ENCODE measurements at regions not wholly inside any gene's neighbourhood (a gene's known extent, or its start where the extent isn't known, plus 50 kb on each side); places are given as distances from the start of the nearest gene placed in this dataset.

DNA sequence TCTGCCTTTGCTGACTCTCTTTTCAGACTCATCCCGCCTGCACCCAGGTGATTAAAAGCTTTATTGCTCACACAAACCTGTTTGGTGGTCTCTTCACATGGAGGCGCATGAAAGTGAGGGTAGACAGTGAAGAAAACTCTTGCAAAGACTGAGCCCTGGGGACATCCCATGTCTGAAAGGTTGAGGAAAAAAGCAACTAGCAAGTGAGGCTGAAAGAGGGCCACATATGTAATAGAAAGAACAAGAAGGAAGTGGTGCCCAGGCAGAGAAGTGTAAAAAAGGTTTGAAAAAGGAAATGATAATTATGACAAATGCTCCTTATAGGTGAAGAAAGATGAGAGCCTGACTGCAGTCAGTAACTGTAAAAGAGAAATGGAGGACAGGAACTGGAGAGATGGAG, 115.9 kb upstream of the NEK7 start:
- DNase-seq: no peak

DNA sequence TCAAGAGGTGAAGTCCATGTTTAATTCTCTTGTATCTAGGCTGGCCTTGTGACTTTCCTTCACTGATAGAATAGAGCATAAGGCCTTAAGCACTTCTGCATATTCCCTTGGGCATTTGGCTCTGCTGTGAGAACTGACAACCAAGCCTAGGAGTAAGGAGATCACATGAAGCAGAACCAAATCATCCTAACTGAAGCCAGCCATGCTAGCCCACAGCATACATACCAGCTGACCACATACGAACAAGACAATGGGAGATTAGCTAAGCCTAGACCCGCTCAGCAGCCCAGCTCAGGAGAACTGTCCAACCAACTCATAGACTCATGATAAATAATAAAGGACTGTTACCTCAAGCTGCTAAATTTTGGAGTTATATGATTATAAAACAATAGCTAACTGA, 114.6 kb upstream of the NEK7 start:
- no peak for DNase-seq

DNA sequence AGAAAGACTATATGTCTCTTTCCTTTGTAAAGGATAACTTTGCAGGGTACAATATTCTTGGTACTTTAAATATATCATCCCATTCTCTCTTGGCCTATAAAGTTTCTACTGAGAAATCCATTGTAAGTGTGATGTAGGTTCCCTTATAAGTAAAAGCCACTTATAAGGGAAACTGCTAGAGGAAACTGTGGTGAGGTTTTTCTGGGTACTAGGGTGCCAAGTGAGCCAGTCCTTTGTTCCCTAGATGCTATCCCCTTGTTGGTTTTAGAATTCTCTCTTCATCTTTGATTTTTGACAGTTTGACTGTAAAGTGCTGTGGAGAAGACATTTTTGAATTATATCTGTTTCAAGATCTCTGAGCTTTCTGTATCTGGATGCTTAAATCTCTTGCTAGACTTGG, 108.9 kb upstream of the NEK7 start:
- DNase-seq: no peak

DNA sequence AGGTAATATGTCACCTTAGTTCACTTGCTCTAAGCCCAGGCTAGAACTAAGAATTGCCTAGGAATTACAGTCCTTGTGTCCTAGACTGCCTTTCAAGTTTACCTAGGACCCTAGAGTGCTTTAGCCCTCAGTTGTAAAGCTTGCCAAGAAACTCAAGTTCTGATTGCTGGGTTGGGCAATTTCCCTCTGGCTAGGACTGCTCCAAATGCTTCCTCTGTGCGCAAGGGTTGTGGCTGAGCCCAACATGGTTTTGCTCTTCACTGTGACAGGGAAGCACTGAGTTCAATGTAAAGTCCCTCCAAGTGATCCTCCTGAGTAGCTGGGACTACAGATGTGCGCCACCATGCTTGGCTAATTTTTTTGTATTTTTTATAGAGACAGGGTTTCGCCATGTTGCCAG, 102.3 kb upstream of the NEK7 start:
- no peak for DNase-seq

DNA sequence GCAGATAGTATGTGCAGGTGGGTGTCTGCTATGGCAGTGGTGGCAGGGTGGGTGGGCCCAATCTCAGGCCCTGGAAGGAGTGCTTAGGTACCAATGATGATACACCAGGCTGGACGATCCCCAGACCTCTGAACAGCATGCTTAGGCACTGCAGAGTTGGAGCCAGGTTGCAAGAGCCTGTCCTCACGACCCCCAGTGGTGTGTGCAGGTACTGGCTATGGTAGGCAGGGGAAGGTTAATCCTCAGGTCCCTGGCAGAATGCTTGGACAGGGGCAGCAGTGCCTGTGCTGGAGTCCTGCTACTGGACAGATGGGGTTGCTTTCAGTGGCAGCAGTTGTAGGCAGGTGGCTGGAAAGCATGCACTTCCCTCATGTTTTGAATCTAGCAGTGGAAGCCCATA, 100.5 kb upstream of the NEK7 start:
- DNase-seq: no peak

DNA sequence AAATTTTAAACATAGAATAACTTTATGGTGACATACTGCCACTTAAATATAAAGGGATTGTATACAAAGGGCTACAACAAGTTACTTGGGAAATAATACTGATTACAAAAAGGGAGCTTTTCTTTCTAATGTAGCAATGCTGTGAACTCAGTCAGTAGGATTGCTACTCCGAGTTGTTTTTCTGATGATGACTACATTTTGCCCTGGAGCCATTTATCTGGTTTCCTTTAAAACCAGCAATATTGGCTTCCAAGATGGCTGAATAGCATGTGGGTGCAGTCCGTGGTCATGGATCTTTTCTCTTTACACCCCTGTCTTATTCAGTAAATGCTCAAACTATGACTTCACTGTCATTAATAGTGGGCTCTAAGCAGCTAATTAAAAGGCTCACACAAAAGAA, 92.6 kb upstream of the NEK7 start:
- DNase-seq: no peak

DNA sequence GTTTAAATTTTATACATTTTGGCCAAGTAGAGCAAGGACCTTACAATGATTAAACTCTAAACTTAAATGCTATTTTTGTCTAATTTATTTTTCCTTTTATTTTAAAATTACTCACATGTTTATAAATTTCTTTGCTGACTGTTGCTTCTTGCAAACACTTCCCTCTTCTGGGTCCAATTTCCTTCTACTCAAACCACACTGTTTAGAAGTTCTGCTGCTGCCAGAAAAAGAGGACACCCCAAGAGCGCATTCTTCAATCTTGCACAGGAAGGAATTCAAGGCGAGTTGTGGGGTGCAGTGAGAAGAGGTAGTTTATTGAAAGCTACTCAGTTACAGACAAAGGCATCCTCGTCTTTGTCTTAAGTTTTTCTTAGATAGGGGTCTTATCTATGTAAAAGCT, 88.5 kb upstream of the NEK7 start:
- no peak for DNase-seq

DNA sequence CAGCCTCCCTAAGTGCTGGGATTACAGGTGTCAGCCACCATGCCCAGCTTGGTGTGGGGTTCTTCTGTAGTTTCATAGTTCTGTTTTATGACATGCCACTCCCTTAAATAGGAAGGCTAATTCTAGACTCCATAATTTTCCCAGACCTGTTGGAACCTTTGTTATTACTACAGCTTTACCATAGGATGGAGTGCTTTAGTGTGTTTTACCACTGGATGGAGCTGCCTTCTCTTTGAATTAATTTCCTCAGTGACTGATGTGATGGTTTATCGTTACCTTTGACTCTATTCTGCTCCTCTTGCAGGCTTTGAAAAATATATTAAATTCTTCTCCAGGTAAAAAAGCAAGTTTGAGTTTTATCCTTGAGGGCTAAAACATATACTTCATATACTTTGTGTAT, 84.6 kb upstream of the NEK7 start:
- DNase-seq: no peak

DNA sequence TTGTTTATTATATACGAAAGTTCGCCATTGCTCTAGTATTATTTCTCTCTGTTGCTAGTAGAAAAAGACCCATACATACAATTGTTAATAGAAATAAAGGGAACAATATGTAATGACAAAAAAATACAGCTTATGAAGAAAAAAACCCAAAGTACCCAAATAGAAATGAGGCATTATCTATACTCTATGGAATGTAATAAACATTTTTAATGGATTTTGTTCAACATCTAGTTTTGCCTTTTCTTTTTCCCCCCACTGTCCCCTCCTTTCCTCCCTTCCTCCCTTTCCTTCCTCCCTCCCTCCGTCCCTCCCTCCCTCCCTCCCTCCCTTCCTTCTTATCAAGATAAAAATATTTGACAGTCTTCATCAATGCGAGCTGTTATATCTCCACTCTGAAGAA, 81.5 kb upstream of the NEK7 start:
- DNase-seq: no peak

DNA sequence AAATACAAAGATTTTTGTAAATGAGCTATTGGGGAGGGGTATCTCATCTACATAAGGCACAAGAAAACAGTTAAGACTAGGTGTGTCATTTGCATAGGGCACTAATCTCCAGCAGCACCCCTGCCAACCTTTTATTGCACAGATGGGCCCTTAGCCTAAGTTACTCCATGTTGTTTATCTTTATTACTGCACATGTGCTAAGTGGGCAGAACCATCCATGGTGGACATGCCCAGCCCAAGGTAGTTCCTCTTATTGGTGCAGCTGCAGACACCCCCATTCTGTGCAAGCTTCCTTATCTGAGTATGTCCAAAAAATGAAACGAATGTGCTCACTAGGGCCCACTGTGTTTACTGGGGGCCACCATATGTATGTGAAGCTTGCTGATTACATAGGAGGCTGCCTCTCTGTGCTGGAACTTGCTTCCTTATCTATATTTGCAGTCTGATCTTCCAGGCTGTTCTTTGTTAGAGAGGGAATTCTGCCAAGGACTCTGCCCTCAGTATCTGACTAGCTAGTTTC, 77.3 kb upstream of the NEK7 start:
- no peak for DNase-seq

DNA sequence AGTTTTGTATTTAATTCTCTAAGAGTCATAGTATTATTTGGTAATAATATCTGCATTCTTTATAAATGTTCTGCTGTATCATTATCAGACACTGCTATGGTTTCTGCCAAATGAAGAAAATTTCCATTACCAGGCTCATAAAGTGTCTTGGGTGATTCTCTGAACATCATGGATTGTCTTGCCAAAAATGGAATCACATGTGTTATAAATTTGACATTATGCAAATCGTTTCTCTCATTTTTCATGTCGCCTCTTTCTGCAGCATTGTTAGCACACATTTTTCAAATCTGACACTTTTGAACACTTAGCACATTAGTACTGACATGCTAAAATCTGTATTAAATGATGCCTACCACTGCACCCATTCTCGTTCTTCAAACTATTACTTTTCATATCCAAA, 74.2 kb upstream of the NEK7 start:
- DNase-seq: no peak

DNA sequence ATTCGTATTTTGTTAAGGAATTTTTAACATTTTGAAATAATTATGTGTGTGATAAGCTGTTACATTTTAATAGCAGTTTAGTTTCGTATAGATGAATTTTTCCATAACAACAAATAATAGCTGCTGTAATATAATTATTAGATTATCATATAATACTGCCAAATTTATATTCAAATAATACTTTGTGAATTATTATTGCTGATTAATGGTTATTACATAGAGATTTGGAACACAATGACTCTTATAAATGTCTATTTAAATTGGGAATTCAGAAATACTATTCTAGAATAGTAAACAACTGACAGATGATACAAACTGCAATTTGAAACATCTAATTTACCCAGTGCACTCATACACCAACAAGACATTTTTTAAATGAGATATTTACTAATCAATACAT, 73.2 kb upstream of the NEK7 start:
- DNase-seq: no peak

DNA sequence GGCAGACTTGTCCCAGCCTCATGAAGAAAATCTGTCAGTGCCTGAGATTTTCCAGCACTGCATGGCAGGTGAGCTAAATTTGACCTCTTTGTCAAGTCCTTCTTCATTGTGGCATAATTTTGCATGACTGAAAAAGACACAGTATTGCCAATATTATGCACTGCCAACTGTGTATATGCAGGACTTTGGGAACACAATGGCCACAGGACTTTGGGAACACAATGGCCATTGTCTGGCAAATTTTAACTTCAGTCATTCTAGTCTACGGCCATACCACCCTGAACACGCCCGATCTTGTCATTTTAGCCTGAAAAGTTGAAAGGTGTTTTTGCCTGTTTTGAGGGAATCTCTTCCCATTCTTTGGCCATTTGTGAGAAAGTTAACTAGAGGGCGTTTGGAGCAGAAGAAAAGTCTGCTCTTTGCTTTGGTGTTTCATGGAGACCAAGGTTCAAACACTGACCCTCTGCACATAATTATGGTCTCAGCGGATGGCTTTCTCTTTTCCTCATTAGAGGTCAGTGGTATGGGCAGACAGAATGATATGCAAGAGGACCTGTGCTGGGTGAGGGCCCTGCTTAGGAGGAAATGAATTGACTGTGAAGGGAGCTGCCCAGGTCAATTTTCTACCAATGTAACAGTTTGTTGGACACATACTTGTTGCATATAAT, 72.4 kb upstream of the NEK7 start:
- DNase-seq: no peak

DNA sequence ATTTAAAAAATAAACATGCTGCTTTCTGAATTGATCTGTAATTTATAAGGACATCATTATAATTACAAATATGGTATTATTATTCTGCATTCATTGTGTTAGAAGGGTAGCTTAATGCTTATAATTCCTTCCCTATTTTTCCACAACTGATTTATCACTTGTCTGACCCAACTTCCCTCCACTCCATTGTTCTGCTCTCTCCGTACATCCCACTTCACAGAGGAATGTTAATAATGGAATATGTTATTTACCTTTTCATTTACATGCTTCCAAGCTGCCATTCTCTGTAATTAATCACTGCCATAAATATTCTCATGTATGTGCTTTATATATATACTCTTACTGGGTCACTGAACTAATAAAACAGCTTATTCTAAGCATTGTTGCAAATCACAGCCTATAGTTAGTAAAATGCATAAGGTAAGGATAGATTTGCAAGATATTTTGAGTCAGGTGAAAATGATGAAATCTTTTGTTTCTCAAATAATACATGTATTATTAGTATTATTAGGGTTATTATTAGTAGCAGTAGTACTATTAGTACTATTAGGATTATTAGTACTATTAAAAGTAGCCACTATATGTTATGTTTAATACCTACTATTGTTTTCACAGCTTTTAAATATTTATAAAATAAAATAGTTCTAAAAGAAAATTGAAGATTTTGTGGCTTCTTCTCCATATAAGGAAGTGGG, 70.6 kb upstream of the NEK7 start:
- DNase-seq: no peak

DNA sequence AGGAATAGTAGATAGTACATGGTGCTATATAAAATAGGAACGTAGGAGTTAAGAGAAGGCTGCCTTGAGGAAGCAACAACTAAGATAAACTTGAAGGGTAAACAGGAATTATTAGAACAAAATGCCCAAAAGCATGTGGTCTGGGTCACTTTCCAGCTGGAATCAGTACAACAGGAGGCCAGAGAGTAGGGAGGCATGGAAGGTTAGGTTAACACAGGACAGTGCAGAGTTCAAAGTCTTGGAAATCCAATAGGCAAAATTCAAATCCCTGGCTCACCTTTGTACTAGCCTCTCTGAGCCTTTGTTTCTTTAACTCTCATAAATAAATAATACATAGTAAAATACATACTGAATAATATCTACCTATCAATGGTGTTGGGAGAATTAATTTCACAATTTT, 69.0 kb upstream of the NEK7 start:
- no peak for DNase-seq

DNA sequence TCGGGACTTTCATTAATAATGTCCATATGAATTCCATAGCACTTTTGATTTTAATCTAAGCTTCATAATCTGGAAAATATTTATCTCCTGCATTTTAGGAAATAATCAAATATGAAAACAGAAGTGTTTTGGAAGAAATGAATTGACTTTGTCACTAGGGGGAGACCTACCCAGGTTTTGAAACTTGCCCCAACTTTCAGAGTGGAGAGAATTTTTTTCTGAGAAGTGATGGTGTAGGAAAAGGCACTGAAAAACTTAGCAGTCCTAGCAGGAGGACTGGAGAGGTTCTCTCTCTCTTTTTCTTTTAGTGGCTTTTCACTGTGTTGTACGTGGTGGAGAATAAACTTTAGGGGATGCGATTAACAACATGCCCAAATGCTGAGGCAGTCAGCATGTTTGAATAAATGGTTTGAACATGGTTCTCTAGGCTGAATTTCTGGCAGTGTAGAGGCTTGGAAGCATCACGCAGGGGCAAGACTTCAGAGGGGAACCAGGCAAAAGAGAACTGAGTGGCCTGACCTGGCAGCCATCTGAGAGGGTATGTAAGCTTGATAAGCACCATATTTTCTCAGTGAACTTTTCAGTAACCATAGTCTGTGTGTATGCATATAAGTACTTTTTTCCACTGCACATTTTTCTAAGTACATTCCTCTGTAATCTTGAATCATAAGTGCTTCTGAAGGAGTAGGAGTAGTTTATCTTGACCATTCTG, 68.3 kb upstream of the NEK7 start:
- DNase-seq: peak; percentile 56 to 60

DNA sequence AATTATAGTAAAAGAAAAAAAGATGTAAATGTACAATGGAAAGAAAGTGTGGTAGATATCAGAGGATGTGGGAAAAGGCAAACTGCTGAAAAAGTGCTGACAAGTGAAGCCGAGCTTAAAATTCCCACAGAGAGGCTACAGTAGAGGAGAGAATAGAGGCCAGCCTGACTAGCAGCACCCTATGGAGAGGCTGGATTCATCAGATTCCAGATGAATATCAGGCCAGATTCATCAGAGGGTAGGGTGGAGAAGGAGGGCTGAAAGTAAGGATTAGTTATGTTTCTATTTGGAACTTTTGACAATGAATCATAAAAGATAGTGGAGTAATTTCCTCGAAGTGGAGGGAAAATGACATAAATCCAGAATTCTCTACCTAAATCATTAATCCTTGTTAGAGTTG, 60.4 kb upstream of the NEK7 start:
- DNase-seq: no peak

DNA sequence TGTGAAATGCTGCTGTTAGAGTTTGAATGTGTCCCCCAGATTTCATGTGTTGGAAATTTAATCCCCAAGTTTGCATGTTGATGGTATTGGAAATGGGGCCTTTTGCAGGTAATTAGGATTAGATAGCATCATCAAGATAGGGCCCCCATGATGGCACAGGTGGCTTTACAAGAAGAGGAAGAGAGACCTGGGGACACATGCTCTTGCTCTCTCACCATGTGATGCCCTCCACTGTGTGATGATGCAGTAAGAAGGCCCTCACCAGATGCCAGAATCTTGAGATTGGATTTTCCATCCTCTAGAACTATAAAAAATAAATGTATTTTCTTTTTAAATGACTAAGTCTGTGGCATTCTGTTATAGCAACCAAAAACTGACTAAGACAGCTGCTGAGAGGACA, 57.0 kb upstream of the NEK7 start:
- DNase-seq: no peak

DNA sequence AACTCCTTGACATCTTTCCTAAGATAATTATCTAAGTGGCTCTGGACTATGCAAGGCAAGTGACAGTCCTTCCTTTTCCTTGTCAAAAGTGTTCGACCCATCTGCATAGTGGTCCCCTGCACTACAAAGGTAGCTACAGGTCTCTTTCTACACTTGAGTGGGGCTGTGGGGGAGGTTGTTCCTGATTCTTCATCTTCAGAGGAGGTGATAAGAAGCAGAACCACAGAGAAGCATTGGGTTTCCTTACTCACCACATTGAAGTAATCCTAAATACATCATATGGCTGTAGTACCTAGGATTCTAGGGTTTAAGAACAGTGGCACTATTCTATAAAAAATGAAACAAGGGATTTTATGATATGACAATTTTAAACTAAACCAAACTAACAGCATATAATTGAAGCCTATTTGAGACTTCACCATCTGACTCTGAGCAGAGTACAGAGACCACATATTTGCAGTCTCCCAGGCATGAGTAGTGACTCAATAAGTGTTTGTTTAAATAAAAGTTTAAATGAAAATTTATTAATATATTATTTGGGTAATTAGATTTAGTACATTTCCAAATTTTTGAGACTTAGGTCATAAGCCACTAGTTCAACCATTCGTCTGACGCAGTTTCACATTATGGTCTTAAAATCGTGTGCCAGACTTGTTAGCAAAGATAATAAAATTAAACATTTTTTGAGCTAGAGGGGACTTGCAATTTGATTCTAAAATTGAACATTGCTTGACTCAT, 54.9 kb upstream of the NEK7 start:
- DNase-seq: no peak

DNA sequence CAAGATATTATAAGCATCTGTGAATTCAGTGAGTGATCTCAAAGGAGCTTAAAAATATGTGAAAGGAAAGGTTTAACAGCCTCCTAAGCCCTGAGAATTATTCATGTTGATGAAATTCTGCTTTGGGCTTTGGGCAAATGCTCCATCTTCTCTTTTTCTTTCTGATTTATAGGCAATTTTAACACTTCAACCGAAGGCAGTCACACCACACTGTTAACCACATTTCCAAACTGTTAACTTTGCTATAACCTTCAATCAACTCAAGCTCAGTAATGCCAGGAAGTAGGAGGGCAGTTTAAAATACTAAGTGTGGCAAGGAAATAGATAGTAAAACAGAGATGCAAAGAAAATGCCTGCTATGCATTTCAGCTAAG, 54.4 kb upstream of the NEK7 start:
- DNase-seq: no peak

DNA sequence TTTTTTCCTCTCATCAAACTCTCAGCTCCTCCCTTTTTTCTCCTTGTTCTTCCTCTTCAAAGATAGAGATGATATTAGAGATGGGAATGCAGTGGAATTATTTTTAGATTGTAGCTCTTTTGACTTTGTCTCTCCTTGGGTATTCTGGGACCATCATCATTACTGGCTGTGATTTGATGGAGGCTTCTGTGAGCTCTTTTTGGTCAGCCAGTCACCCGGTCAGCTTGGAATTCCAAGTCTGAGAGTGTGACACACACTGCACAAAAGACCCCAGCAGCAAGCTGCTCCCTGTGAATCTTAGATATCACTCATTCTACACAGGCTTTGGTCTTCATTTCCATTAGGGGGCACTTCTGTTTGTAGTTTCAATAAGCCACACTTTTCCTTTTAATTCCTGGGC, 51.6 kb upstream of the NEK7 start:
- DNase-seq: no peak

DNA sequence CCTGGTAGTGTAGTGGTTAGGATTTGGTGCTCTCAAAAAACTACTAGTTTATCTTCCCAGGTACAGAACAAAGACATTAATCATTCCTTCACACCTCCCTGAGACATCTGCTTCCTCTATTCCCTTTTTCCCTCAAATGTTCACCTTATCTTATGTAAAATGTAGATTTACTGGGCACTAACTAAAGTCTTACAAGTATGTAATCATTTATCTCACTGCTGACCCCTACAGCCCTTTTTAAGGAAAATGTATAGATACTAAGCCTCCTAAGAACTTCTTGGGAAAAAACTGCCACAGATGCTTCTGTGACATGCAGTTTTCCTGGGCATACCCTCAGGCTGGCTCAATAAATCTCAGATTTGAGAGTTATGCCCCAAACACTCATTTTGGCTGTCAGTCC, 50.8 kb upstream of the NEK7 start:
- no peak for DNase-seq
